ENCODE measurements at regions not wholly inside any gene's neighbourhood (a gene's known extent, or its start where the extent isn't known, plus 50 kb on each side); places are given as distances from the start of the nearest gene placed in this dataset.
"Not testable (repeated sequence)": the region's sequence is repeated elsewhere in the genome, so short reads cannot be mapped to it uniquely, and the experiment has no call there.

- no peak for DNase-seq (ENCODE audit: low read depth in 3 of 3)
Observed at GRCh38 chr17:36845916-36846315, 91.4 kb upstream of the LHX1 start.

- no peak for DNase-seq (ENCODE audit: low read depth in 3 of 3)
Observed at GRCh38 chr17:36846410-36847292, 90.6 kb upstream of the LHX1 start.

- DNase-seq (ENCODE audit: low read depth in 3 of 3) = no peak
Observed at GRCh38 chr17:36848008-36848902, 89.0 kb upstream of the LHX1 start.

GRCh38 chr17:36849020-36849419 lies 88.3 kb upstream of the LHX1 start:
- DNase-seq (ENCODE audit: low read depth in 3 of 3) = not testable (repeated sequence)

- DNase-seq (ENCODE audit: low read depth in 3 of 3) = peak in 1 of 3 experiments; percentile 12
Observed at GRCh38 chr17:36849871-36850348, 87.4 kb upstream of the LHX1 start.

DNA sequence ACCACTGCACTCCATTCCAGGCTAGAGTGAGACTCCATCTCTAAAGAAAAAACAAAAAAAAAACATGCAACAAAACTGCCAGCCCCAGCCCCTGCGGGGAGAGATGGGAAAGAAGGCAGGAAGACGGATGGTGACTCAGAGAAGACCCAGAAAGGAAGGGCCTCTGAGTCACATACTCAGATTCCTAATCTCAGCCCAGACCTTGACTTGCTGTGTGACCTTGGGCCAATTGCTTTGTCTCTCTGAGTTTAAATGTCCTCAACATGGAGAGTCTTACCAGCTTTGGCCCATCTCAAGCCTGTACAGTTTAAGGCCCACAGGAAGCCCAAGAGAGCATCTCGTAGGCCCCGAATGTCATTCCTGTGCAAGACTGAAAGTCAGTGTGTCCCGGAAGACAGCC lies 86.5 kb upstream of the LHX1 start:
- no peak for DNase-seq (ENCODE audit: low read depth in 3 of 3)

DNA sequence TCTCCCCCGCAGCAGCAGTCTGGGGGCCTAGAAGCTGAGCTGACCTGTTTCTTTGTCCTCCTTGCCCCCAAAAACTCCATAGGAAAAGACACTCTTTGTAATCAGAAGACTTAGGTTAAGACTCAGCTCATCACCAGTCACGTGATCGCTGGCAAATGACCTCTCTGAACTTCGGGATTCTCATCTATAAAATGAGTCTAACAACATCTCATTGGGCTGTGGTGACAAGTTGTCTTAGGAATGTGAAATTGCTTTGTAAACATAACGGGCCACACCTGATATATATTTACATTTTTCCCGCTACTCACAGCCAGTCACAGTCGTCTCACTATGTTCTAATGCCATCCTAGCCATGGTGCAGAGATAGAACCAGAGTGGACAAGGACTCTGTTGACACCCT lies 86.0 kb upstream of the LHX1 start:
- no peak for DNase-seq (ENCODE audit: low read depth in 3 of 3)

- not testable (repeated sequence) for DNase-seq (ENCODE audit: low read depth in 3 of 3)
Observed at GRCh38 chr17:36852478-36852877, 84.8 kb upstream of the LHX1 start.

DNA sequence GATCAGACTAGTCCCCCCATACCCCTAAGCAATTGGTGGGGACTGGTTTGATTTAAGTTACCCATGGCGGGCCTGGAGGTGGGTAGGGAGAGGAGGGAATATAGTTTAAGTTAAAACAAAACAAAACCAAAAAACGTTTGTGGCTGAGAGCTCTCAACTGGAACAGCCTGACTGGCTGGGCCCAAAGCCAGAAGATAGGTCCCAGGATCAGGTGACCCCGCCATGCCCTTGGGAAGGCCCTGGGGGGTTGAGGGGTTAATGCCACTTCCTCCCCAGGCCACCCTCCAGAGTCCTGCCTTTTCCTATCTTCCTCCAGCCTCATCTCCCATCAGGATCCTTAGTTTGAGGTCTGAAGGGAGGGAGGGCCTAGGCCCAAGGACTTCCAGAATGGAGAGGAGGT lies 82.3 kb upstream of the LHX1 start:
- no peak for DNase-seq (ENCODE audit: low read depth in 3 of 3)

DNA sequence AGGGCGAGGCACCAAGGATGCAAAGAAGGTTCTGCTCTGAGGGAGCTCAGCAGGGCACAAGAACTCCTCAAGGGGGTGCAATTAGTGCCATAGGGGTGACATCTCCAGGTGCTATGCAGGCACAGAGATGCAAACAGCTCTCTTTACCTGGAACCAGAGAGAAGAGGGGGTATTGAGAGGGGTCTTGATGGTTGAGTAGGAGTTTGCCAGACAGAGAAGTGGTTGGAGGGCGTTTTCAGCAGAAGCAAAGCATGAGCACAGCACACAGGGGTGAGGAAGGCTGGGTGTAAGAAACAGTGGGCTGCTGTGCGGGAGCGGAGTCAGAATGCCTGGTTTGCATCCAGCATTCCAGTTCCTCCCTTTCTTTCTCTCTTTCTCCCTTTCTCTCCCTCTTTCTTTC lies 81.8 kb upstream of the LHX1 start:
- no peak for DNase-seq (ENCODE audit: low read depth in 3 of 3)

DNA sequence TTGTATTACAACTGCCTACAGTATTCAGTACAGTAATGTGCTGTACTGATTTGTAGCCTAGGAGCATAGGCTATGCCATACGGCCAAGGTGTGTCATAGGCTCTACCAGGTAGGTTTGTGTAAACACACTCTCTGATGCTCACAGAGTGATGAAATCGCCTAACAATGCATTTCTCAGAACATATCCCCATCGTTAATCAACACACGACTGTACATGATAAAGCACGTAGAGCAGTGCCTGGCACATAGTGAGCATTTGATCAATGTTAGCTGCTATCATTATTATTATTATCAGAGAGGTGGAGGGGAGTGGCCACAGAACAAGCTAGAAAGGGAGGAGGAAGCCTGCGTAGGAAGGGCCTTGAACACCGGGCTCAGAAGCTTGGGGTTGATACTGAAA lies 81.1 kb upstream of the LHX1 start:
- DNase-seq (ENCODE audit: low read depth in 3 of 3) = no peak

- DNase-seq (ENCODE audit: low read depth in 3 of 3) = no peak
Observed at GRCh38 chr17:36856903-36857381, 80.3 kb upstream of the LHX1 start.

DNA sequence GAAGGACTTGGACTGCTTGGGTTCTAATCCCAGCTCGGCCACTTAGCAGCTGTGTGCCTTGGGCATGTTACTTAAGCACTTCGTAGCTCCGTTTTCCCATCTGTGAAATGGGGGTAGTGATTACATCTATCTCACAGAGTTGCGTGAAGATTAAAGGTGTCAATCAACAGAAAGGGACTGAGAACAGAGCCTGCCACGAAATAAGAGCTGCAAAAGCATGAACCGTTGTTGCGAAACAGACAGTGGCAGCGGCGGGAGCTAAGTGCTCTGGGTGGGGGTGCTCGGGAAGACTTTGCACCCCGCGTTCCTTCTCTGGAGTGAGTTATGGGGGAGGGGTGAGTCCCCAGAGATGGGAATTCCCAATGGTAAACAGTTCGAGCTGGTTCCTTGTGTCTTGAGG lies 79.6 kb upstream of the LHX1 start:
- DNase-seq (ENCODE audit: low read depth in 3 of 3) = no peak

GRCh38 chr17:36858119-36859002 lies 78.9 kb upstream of the LHX1 start:
- DNase-seq (ENCODE audit: low read depth in 3 of 3) = no peak

DNA sequence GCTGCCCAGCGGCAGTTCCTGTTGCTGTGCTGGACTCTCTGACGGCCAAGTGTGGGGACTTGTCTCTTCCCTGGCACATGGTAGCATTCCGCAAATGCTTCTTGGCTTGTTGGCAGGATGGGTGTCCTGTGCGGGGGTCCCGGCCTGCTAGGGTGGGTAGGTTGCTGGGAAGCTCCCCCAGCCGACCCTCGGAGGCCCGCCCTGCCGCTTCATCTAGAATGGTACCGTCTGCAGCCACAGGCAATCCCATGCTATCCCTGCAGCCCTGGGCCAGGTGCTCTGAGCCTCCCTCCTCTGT lies 78.3 kb upstream of the LHX1 start:
- no peak for DNase-seq (ENCODE audit: low read depth in 3 of 3)

DNA sequence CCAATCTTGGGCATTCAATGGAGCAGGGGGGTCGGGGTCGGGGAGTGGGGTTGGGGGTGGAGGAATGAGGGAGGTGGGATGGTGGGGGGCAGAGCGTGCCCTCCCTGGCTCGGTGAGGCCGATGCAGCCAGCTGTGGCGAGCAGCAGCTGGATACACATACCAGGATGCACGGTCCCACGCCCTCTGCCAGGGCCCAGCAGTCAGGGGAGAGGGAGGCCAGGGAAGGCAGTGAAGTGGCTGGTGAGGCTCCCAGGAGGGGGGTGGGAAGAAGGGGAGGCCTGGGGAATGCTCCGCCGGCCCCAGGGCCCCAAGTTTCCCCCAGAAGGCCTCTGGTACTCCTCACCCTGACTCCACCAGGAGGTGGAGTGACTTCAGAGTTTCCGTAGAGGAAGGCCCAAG lies 77.6 kb upstream of the LHX1 start:
- DNase-seq (ENCODE audit: low read depth in 3 of 3) = no peak

GRCh38 chr17:36861531-36861930 lies 75.7 kb upstream of the LHX1 start:
- DNase-seq (ENCODE audit: low read depth in 3 of 3) = no peak

GRCh38 chr17:36862116-36862920 lies 75.0 kb upstream of the LHX1 start:
- DNase-seq (ENCODE audit: low read depth in 3 of 3) = no peak

DNA sequence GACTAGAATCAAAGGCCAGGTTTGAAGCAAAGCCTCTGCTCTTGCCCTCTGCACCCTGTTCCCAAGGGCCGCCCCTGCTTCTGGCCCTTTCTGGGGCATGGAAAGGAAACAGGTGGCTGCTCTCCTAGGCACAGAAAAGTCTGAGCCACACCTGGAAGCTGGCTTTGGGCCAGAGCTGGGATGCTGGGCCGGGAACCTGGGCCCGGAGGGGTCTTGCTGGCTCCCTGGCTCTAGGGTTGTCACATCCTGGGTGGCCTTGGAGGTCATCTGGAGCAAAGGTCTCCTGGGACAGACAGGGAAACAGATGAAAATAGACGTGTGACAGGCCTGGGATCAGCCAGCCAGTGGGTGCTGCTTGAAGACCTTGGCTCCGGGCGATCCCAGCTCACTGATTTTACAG lies 74.1 kb upstream of the LHX1 start:
- no peak for DNase-seq (ENCODE audit: low read depth in 3 of 3)

DNA sequence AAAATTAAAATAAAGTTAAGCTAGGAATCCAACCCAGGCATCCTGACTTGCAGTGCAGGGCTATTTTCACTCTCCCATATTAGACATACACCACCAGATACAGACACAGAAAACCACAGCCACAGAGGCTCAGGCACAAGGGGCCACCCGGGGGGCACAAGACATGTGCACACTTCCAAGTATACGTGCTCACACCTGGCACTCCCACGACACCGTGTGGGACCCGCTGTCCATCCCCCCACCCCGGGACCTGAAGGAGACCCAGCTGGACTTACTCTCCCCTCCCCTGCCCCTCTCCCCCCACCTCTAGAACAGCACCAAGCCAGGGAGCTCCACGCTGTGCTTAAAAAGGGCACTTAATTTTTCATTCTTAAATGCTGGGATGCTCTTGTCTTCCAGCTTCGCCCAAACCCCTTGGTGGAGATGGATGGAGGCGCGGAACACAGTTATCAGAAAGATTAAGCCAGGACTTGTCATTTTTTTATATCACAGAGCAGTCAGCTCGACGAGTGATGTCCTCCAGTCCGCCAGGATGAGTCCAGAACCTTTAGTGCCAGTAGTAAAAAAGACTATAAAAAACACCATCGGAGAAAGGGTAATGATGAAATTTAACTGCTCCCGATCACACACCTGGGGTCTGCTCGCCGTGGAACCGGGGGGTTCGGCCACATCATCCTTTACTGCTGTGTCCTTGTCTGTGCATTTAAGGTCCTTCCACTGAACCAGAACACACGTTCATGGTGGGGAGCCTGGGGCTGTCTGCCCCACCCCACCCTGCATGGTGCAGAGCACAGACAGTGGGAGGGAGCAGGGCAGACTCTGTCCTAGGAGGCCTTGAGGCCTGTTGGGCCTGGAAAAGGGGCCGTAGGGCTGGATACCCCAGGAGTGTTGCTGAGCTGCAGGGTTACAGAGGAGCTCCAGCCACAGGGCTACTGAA lies 73.3 kb upstream of the LHX1 start:
- DNase-seq (ENCODE audit: low read depth in 3 of 3) = no peak
